Fibroblast of villous mesenchyme (primary cell): ENCODE measurements at regions not wholly inside any gene's neighbourhood (a gene's known extent, or its start where the extent isn't known, plus 50 kb on each side); places are given as distances from the start of the nearest gene placed in this dataset.
"Not testable (repeated sequence)": the region's sequence is repeated elsewhere in the genome, so short reads cannot be mapped to it uniquely, and the experiment has no call there.

Source experiments
- DNase-seq: peaks from one replicate; pipeline ENCODE4 v3.0.0-alpha.2; 2010; ENCODE audit warnings: low read depth
- H3K4me3 ChIP-seq: 2 replicates; pipeline ENCODE4 v1.5.1; 2011; ENCODE audit warnings: low read depth, mild to moderate bottlenecking, low read length
- CTCF ChIP-seq: IDR thresholded peaks from 2 replicates; pipeline ENCODE4 v1.5.1; 2012; ENCODE audit warnings: low read depth, mild to moderate bottlenecking, low read length; ENCODE audit not compliant: insufficient read depth

- no peak overlapping the region for H3K4me3 ChIP-seq
- TF ChIP-seq CTCF: no peak
- no peak for DNase-seq
Observed at GRCh38 chr16:10322723-10323527, 62.9 kb upstream of the ATF7IP2 start.

GRCh38 chr16:10323528-10323869 lies 62.4 kb upstream of the ATF7IP2 start:
- no peak for DNase-seq
- TF ChIP-seq CTCF: no peak
- H3K4me3 ChIP-seq: no peak overlapping the region

- TF ChIP-seq CTCF: no peak
- H3K4me3 ChIP-seq: no peak overlapping the region
- DNase-seq: no peak
Observed at GRCh38 chr16:10324210-10324609, 61.7 kb upstream of the ATF7IP2 start.

GRCh38 chr16:10325783-10326543 lies 59.9 kb upstream of the ATF7IP2 start:
- DNase-seq: no peak
- no peak for TF ChIP-seq CTCF
- H3K4me3 ChIP-seq: no peak overlapping the region

- TF ChIP-seq CTCF: no peak
- no peak overlapping the region for H3K4me3 ChIP-seq
- DNase-seq: no peak
Observed at GRCh38 chr16:10326647-10327046, 59.2 kb upstream of the ATF7IP2 start.

- DNase-seq: peak; percentile 52
- not testable (repeated sequence) for H3K4me3 ChIP-seq
Observed at GRCh38 chr16:10328291-10328690, 57.6 kb upstream of the ATF7IP2 start.

- TF ChIP-seq CTCF: no peak
- no peak for DNase-seq
- H3K4me3 ChIP-seq: no peak overlapping the region
Observed at GRCh38 chr16:10332241-10332640, 53.6 kb upstream of the ATF7IP2 start.
